ENCODE measurements at regions not wholly inside any gene's neighbourhood (a gene's known extent, or its start where the extent isn't known, plus 50 kb on each side); places are given as distances from the start of the nearest gene placed in this dataset.
"Not testable (repeated sequence)": the region's sequence is repeated elsewhere in the genome, so short reads cannot be mapped to it uniquely, and the experiment has no call there.

- not testable (repeated sequence) for DNase-seq (ENCODE audit: low spot score)
Observed at GRCh38 chr6:27544135-27544534, 71.2 kb upstream of the ZNF184 start.

GRCh38 chr6:27542485-27542884 is 69.6 kb upstream of the ZNF184 start:
- DNase-seq (ENCODE audit: low spot score), result no peak

- no peak for DNase-seq (ENCODE audit: low spot score)
Observed at GRCh38 chr6:27541933-27542297, 69.0 kb upstream of the ZNF184 start.

- DNase-seq (ENCODE audit: low spot score), result no peak
Observed at GRCh38 chr6:27541212-27541932, 68.5 kb upstream of the ZNF184 start.

GRCh38 chr6:27539551-27539950 is 66.6 kb upstream of the ZNF184 start:
- DNase-seq (ENCODE audit: low spot score), result no peak

GRCh38 chr6:27532820-27533538 is 60.1 kb upstream of the ZNF184 start:
- DNase-seq (ENCODE audit: low spot score), result no peak

GRCh38 chr6:27531772-27532459 is 59.0 kb upstream of the ZNF184 start:
- no peak for DNase-seq (ENCODE audit: low spot score)

- DNase-seq (ENCODE audit: low spot score), result not testable (repeated sequence)
Observed at GRCh38 chr6:27529796-27530195, 56.9 kb upstream of the ZNF184 start.

- DNase-seq (ENCODE audit: low spot score), result no peak
Observed at GRCh38 chr6:27528714-27529113, 55.8 kb upstream of the ZNF184 start.

All from CD4-positive, alpha-beta T cell treated with Interleukin-2 at 100 ng/mL for 4 hours (primary cell).